Stomach (tissue), 4 donors: ENCODE measurements at regions not wholly inside any gene's neighbourhood (a gene's known extent, or its start where the extent isn't known, plus 50 kb on each side); places are given as distances from the start of the nearest gene placed in this dataset.

Source experiments
- CTCF ChIP-seq, 7 experiments: fragments of 450-650 bp in 4 of 7; fragments of 200-600 bp in 3 of 7; sonication (generic) in 3 of 7; IDR thresholded peaks; one replicate each; pipeline ENCODE4 v1.5.1; 2016 to 2019; ENCODE audit warnings: antibody characterized with exemption in 7 of 7, control low read depth in 2 of 7, mild to moderate bottlenecking in 1 of 7
- POLR2A ChIP-seq, 4 donors: fragments of 450-650 bp; IDR thresholded peaks; one replicate each; pipeline ENCODE4 v1.6.1; 2016; ENCODE audit warnings: antibody characterized with exemption in 4 of 4, control low read depth in 2 of 4, mild to moderate bottlenecking in 1 of 4, moderate library complexity in 1 of 4
- POLR2AphosphoS5 ChIP-seq, 3 donors: sonication (generic); formaldehyde crosslinking; IDR thresholded peaks; one replicate each; pipeline ENCODE4 v1.6.1; 2016; ENCODE audit warnings: antibody characterized with exemption in 3 of 3

GRCh38 chr4:165718660-165719059 is 154.4 kb upstream of the TLL1 start:
- TF ChIP-seq POLR2A (IDR thresholded peaks at IDR 0.05) (no peak), CTCF (IDR thresholded peaks at IDR 0.05) (no peak), POLR2AphosphoS5 (IDR thresholded peaks at IDR 0.05) (no peak)
